ENCODE measurements at regions not wholly inside any gene's neighbourhood (a gene's known extent, or its start where the extent isn't known, plus 50 kb on each side); places are given as distances from the start of the nearest gene placed in this dataset.
"Not testable (repeated sequence)": the region's sequence is repeated elsewhere in the genome, so short reads cannot be mapped to it uniquely, and the experiment has no call there.

DNA sequence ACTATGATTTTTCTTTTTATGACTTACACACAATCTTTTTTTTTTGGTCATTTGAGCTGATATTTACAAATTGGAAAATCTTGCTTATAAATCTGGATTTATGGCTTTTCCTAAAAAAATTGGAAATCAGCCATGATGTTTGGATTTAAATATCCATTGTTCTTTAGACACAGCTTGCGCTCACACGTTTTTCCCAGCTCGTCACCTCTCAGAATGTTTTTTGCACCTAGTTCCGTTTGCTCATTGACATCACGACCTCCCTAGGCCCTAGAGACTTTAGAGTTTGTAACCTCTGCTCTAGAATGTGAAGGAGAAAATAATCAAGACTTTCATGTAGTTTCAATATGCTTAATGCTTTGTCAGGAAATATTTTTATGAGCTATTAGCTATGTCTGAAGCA is 930.5 kb downstream of the TLE4 start:
- DNase-seq, result no peak

DNA sequence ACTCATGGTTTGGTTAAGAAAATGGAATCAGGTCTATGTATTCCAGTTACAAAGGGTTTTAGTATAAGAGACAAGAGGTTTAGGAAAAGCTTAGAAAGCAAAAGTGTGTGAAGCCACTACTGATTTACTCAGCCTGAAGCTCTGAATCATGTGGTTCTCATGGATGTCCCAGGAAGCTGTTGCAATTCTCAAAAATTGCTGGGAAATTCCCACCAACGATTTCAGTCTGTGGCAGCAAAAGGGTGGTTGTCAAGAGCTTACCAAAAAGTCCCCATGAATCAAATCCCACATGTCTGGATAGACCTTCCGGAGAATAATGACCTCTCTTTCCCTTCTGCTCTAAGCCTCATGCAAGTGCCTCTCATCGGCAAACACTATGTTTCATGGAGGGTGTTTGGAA is 929.9 kb downstream of the TLE4 start:
- DNase-seq, result no peak

- DNase-seq, result no peak
These were observed 928.5 kb downstream of the TLE4 start for GRCh38 chr9:80500300-80500699.

- no peak for DNase-seq
These were observed 926.3 kb downstream of the TLE4 start for GRCh38 chr9:80498001-80498555.

DNA sequence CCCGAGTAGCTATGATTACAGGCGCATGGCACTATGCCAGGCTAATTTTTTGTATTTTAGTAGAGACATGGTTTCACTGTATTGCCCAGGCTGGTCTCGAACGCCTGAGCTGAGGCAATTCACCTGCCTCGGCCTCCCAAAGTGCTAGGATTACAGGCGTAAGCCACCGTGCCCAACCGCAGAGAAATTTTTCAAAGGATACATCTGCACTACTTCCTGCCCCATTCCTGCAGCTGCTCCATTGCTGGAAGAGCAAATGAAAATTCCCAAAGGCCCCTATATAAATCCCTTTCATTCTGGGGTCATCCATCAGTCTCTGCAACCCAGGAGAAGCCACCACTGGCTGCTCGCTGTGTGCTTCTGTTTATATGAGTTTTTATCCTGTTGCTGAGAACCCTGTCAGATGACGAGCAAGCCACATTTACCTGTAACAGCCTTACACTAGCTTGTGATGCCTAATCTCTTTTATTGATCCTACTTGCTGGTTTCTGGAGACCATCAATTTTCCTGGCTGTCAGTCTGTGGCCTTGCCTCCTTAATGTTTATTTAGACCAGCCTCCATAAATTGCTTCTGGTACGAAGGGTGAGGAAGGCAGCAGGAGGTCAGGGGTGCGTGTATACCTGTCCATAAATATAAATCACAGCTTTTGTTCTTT is 925.3 kb downstream of the TLE4 start:
- no peak for DNase-seq

- DNase-seq, result no peak
These were observed 921.5 kb downstream of the TLE4 start for GRCh38 chr9:80493258-80493657.

GRCh38 chr9:80492221-80492620 is 920.5 kb downstream of the TLE4 start:
- no peak for DNase-seq

DNA sequence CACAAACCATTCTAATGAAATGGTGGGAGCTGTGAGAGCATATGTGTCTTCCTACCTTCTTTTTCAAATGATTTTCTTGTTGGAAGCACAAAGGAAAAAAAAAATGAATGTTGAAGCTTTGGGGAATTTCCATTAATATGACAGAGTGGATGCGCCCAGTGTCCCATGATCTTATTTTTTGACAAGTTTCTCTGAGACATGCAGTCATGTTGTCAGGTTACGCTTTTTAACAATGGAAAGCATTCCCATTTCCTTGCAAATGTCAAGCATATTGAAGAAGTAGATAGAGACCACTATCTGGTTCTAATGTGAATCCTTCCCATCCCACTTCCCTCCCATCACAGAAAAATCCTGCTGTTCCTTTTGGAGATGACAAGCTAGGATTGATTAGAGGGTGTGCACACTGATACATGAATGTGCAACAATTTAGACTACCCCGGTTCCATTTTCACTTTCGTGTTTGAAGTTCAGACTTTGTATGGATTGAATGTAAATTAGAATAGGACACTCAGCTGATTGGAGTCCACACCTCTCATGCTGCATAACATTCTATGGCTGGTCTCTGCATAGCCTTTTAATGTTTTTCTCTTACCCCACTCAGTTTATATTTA is 919.4 kb downstream of the TLE4 start:
- DNase-seq, result no peak

DNA sequence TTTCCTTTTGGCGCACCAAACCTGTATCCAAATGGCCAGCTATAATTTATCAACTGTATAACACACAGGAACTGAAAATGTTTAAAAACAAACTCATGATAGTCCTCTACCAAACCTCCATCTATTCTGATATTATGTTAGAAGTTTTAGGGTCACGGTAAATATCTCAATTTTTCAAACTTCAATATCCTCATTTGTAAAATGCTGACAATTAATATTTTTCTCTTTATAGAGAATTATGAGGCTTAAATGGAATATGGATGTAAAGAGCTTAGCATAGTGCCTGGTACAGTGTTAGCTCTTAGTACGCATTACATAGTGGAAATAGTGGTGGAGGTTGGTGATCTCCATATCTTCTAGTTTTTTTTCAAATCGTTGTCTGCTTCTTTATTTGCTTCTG is 917.6 kb downstream of the TLE4 start:
- DNase-seq, result no peak

DNA sequence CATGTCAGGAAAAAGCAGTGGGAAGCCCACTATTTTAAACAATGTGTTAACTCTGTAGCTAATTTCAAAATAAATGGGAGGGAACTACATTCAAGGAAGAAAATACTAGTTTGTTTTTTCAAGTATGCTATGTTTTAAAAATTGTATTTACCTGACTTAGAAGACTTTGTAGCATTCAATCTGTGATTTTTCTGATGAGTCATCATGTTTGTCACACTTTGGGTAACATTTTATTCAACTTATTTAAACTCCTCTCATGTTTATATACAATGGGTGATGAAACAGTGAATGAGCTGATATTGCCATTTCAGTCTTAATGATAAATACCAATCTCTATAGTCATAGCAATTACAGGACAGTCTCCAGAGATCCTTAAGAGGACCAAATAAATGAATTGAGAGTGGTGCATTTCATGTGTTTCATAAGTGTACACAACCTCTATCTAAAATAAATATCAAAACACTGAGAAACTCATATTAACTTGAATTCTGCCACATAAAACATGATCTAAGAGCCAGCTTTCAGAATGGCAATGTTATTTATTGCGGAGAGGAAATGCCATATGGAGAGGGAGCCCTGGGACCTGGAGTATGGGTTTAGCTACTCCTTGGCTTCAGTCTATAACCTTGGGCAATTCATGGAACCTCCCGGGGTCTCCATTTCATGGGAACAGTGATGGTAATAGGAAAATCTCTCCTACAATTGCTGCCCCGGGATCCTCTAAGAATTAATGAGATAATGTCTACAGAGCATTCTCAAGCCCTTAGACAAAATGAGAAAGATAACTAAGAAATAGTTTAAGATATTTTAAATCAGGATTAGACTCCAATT is 913.9 kb downstream of the TLE4 start:
- DNase-seq, result no peak

DNA sequence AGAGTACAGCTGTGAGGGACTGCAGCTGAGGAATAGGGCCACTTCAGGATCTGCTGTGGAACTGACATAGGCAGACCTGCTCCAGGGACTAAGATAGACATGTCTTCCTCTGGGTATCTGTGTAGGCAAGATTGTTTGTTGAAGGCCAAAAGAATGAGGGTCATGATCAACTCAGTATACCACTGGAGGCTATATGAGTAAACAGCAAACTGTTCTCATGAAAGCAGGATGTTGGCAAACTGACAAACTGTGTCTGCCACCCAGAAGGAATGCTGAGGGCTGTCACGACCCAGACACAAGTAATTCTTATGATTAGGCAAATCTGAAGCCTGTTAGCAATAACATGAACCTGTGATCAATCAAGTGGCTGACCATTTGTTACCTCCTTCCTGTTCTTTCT is 910.5 kb downstream of the TLE4 start:
- DNase-seq, result not testable (repeated sequence)

DNA sequence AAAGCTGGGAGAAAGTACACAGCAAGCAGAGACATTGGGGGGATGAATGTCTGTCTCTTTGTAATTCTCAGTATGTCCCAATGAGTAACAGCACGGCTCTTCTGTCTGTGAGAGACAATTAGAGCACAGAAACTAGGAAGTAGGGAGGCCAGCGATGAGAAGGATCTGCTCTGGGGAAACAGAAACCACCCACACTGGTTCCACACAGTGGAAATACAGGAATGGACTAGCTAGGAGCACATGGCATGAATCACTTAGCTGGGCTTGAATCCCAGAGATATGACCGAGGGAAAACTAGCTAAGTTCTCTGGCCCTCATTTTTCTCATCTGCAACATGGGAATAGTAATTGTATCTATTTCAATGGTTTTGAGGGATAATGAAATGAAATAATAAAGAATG is 895.9 kb downstream of the TLE4 start:
- no peak for DNase-seq

GRCh38 chr9:80465556-80465955 is 893.8 kb downstream of the TLE4 start:
- DNase-seq, result no peak

GRCh38 chr9:80449513-80449912 is 877.7 kb downstream of the TLE4 start:
- DNase-seq, result no peak

GRCh38 chr9:80448996-80449395 is 877.2 kb downstream of the TLE4 start:
- no peak for DNase-seq

DNA sequence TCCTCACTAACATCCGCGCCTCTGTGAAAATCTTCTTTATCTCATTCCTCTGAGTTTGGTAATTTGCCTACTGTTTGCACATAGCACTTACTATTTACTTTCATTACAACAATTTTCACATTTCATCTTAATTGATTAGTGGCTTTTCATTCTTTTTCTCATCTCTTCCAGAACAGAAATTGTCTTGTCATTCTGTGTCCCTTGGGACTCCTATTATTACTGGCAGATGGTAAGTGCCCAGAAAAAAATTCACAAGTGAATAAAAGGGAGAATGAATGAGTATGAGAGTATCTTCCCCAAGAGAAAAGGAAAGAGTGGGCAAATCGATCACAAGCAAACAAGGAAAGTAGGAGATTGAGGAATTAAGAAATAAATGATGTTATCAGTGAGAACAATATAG is 876.1 kb downstream of the TLE4 start:
- DNase-seq, result peak; percentile 28

- DNase-seq, result no peak
These were observed 869.0 kb downstream of the TLE4 start for GRCh38 chr9:80440724-80441123.

- DNase-seq, result no peak
These were observed 866.1 kb downstream of the TLE4 start for GRCh38 chr9:80437825-80438224.

DNA sequence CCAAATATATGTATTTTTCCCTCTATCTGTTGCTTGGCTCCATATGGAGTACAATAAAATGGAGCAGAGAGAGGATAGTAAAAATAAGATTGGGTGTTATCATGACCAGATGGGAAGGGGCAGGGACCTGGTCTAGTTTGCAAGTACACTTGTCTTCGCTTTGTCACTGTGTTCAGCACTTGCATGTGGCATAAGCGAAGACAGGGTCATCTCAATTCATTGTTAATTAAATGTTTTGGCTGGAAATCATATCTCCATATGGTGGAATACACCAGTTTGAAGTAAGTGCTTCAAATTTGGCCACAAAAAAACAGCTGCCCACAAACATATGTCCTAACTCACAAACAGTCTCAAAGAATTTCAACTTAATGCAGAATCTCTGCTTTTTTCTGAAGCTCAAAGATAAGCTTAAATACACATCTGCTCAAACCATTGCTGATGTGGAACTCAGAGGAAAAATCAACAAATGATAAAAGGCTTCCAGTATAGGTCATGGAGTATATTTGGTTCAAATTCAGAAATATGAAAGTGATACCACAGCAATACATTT is 865.4 kb downstream of the TLE4 start:
- DNase-seq, result no peak

DNA sequence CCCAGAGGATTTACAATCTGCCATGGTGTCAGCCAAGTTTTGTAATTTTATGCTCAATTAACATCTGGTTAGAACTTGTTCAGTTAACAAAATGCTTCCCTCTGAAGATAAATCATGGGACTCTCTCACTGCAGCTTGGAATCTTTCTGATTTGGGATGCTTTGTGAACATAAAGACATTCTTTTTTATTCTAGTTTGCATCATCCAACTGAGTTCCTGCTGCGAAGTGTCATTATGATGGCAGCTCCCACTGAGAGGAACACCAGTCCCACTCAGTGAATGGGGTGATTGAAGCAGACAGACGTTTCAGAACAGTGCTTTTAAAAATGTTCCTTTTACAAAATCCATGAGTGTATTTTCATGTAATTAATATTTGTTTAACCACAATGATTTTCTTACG is 863.8 kb downstream of the TLE4 start:
- DNase-seq, result no peak

DNA sequence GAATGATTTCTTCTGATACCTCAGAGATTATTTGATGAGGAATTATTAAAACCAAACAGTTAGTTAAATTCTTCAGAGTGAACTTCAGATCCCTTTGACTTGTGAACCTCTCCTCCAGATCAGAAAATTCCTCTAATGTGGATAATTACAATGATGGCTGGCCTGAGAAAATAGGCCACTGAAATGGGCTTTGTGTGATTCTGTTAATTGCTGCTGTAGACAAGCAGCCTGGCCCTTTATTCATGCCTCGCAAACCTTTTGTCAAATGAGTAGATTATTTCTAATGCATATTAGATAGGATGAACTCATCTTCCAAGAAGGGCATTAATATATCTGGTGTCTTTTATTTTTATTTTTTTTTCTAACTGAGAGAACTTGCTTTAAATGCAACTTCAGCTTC is 855.2 kb downstream of the TLE4 start:
- no peak for DNase-seq

DNA sequence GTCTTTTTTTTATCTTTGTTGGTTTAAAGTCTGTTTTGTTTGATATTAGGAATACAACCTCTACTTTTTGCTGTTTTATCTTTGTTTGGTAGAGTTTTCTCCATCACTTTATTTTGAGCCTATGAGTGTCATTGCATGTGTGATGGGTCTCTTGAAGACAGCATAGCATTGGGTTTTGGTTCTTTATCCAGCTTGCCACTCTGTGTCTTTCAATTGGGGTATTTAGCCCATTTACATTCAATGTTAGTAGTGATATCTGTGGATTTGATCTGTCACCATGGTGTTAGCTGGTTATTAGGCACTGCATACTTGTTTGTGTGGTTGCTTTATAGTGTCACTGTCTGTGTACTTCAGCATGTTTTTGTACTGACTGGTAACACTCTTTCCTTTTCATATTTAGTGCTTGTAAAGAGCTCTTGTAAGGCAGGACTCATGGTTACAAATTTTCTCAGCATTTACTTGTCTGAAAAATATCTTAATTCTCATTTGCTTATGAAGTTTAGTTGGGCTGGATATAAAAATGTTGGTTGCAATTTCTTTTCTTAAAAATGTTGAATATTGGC is 845.5 kb downstream of the TLE4 start:
- DNase-seq, result no peak

DNA sequence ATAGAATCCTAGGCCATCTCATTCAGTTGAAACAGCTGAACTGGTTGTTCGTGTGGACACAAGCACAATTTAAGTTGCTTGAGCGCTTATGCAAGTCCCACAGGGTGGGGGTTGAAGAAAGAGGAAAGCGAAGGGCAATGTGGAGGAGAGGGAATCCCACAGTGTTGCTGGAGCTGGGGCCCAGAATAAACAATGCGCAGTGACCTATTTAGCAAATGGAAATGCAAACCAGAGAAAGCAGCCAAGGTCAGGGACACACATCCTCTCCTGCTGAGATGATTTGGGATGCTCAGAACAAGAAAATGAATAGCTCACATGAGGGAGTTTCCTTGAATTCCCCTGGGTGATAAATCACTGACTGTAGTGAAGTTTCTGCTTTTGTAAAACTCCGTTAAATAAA is 838.3 kb downstream of the TLE4 start:
- DNase-seq, result no peak
